ENCODE measurements at regions not wholly inside any gene's neighbourhood (a gene's known extent, or its start where the extent isn't known, plus 50 kb on each side); places are given as distances from the start of the nearest gene placed in this dataset.

- ATAC-seq (ENCODE audit: low read depth) (no peak), DNase-seq (ENCODE audit: low spot score in 2 of 2) (no peak)
- H3K36me3 Mint-ChIP-seq: no peaks in the 10 kb centered on the region
- peaks cover 12% of the 10 kb centered on the region for H3K27me3 Mint-ChIP-seq
- H3K4me3 Mint-ChIP-seq: no peak overlapping the region
- H3K27ac Mint-ChIP-seq: no peak overlapping the region
- no peaks in the 10 kb centered on the region for H3K4me1 Mint-ChIP-seq
- H3K9me3 Mint-ChIP-seq: no peaks in the 10 kb centered on the region
These were observed 235.4 kb downstream of the TXNL1 start for GRCh38 chr18:56402872-56403516.

GRCh38 chr18:56393870-56394269, 244.5 kb downstream of the TXNL1 start:
- no peaks in the 10 kb centered on the region for H3K9me3 Mint-ChIP-seq
- H3K27ac Mint-ChIP-seq: no peak overlapping the region
- H3K27me3 Mint-ChIP-seq: peaks cover 2% of the 10 kb centered on the region
- DNase-seq (ENCODE audit: low spot score in 2 of 2) (no peak), ATAC-seq (ENCODE audit: low read depth) (no peak)
- H3K36me3 Mint-ChIP-seq: no peaks in the 10 kb centered on the region
- no peaks in the 10 kb centered on the region for H3K4me1 Mint-ChIP-seq
- H3K4me3 Mint-ChIP-seq: no peak overlapping the region

DNA sequence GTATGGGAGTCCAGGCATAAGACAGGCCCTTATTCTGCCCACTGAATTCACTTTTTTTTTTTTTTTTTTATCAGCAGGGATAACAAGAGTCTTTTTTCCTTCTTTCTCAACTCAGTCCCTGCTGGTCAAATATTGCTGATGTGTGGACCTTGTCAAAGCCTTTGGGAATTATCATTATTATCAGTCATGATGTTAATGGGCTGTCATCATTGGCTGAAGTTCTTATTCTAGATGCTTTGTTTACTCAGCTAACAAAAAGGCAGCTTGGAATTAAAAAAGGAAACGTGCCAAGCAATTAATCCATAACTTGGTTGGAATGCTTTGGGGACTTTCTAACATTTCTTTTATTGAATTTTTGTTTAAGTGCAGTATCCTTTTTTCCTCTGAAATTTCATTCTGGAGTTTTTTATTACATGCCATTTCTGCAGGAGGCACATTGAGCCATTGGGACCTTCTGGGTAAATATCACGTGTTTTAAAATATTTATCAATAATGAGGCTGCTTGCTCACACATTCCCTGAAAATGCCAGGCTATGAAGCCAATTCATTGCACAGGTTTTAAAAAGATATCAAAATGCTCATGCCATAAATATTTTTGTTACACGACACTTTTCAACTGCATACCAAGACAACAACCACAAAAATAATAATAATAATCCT, 246.3 kb downstream of the TXNL1 start:
- no peaks in the 10 kb centered on the region for H3K4me1 Mint-ChIP-seq
- DNase-seq (ENCODE audit: low spot score in 2 of 2) (no peak), ATAC-seq (ENCODE audit: low read depth) (no peak)
- no peaks in the 10 kb centered on the region for H3K27me3 Mint-ChIP-seq
- no peaks in the 10 kb centered on the region for H3K36me3 Mint-ChIP-seq
- H3K4me3 Mint-ChIP-seq: no peak overlapping the region
- no peaks in the 10 kb centered on the region for H3K9me3 Mint-ChIP-seq
- no peak overlapping the region for H3K27ac Mint-ChIP-seq

DNA sequence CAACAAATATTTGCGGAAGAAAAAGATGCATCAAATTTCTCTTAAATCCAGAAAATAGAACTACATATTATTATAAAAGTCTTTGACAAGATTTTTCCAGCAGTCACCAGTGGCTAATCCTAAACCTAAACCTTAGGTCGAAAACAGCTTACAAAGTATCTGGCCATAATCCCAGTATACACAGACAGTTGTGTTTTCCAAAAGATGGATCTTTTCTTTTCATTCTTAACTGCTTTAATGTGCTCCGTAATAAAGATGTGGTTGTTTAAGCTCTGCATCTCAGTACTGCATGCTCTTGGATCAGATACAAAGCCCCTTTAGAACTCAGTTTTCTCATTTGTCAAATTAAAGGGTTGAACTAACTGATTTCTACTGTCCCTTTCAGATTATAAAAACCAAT, 247.8 kb downstream of the TXNL1 start:
- no peak for DNase-seq (ENCODE audit: low spot score in 2 of 2)
- ATAC-seq (ENCODE audit: low read depth): no peak
- Mint-ChIP-seq H3K9me3 (no peaks in the 10 kb centered on the region), H3K27ac (no peak overlapping the region), H3K4me1 (no peaks in the 10 kb centered on the region), H3K36me3 (no peaks in the 10 kb centered on the region), H3K27me3 (no peaks in the 10 kb centered on the region), H3K4me3 (no peak overlapping the region)

DNA sequence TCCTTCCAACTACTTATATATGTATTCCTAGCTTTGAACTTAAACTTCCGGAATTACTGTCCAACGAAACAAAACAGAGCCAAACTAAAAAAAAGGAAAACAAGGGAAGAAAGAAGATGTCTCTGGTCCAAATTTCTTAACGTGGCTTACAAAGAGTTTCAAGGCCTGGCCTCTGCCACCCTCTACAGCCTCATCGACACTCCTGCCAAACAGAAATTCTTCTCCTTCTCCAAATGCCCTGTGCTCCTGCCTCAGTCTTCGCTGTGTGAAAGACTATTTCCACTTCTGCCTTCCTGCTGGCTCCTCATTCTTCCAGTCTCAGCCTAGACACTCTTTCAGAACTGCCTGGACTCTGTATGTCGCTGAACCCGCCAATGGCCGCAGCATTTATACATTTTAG, 249.2 kb downstream of the TXNL1 start:
- Mint-ChIP-seq H3K9me3 (no peaks in the 10 kb centered on the region), H3K27ac (no peak overlapping the region), H3K4me1 (no peaks in the 10 kb centered on the region), H3K27me3 (peaks cover under 1% of the 10 kb centered on the region), H3K36me3 (no peaks in the 10 kb centered on the region), H3K4me3 (no peak overlapping the region)
- ATAC-seq (ENCODE audit: low read depth): no peak
- no peak for DNase-seq (ENCODE audit: low spot score in 2 of 2)

DNA sequence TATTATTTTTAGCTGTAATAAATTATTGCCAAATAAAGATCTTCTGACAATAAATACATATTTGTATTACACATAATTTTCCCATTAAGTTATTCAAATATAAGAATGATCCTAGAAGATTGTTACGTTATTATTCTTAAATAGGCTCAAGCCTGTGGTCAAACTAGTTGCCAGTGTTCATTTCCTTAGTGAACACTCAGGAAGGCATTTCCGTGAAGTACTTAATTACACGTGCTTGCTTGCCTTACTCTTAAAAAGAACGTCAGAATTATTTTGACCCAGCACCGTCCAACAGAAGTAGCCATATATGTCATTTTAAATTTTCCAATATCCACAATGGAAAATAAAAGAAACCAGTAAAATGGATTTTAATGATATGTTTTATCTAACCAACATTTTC, 249.8 kb downstream of the TXNL1 start:
- H3K27ac Mint-ChIP-seq: no peak overlapping the region
- no peaks in the 10 kb centered on the region for H3K36me3 Mint-ChIP-seq
- no peak overlapping the region for H3K4me3 Mint-ChIP-seq
- no peak for DNase-seq (ENCODE audit: low spot score in 2 of 2)
- ATAC-seq (ENCODE audit: low read depth): no peak
- H3K9me3 Mint-ChIP-seq: no peaks in the 10 kb centered on the region
- H3K27me3 Mint-ChIP-seq: peaks cover 2% of the 10 kb centered on the region
- H3K4me1 Mint-ChIP-seq: no peaks in the 10 kb centered on the region

GRCh38 chr18:56386856-56387255, 251.5 kb downstream of the TXNL1 start:
- Mint-ChIP-seq H3K36me3 (no peaks in the 10 kb centered on the region), H3K4me3 (no peak overlapping the region), H3K27ac (no peak overlapping the region), H3K27me3 (peaks cover 2% of the 10 kb centered on the region), H3K4me1 (no peaks in the 10 kb centered on the region), H3K9me3 (no peaks in the 10 kb centered on the region)
- DNase-seq (ENCODE audit: low spot score in 2 of 2): no peak
- no peak for ATAC-seq (ENCODE audit: low read depth)

DNA sequence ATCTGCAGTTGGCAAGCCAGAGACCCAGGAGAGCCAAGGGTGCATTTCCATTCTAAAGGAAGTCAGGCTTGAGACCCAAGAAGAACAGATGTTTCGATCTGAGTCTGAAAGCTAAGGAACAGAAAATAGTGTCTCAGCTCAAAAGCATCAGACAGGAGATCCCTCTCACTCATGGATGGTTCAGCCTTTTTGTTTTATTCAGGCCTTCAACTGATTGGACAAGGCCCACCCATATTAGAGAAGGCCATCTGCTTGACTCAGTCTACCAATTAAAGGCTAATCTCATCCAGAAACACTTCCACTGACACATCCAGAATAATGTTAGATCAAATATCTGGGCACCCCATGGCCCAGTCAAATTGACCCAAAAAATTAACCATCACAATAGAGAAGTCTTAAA, 255.0 kb downstream of the TXNL1 start:
- Mint-ChIP-seq H3K27me3 (peaks cover 2% of the 10 kb centered on the region), H3K9me3 (no peaks in the 10 kb centered on the region), H3K27ac (no peak overlapping the region), H3K4me1 (peaks cover 2% of the 10 kb centered on the region), H3K36me3 (no peaks in the 10 kb centered on the region), H3K4me3 (no peak overlapping the region)
- ATAC-seq (ENCODE audit: low read depth): no peak
- no peak for DNase-seq (ENCODE audit: low spot score in 2 of 2)

DNA sequence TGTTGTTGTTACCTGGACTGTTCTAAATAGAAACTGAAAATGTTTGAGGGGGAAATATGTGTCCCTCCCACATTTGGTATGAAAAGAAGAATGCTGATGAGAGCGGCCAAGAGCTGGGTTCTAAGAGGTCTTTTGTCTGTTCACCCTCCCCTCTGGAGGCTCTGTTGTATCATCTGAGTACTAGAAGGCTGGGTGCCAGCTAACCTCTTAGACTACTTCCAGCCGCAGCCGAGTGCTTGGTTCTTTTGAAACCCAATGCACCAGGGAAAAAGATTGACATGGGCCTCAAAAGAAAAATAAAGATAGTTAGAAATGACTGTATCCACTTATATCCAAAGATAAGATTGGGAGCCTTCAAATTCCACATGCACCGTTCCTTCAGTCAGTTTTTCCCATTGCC, 255.9 kb downstream of the TXNL1 start:
- no peak for DNase-seq (ENCODE audit: low spot score in 2 of 2)
- H3K27ac Mint-ChIP-seq: no peak overlapping the region
- no peaks in the 10 kb centered on the region for H3K9me3 Mint-ChIP-seq
- no peak for ATAC-seq (ENCODE audit: low read depth)
- H3K36me3 Mint-ChIP-seq: no peaks in the 10 kb centered on the region
- peaks cover 2% of the 10 kb centered on the region for H3K27me3 Mint-ChIP-seq
- no peak overlapping the region for H3K4me3 Mint-ChIP-seq
- H3K4me1 Mint-ChIP-seq: peaks cover 2% of the 10 kb centered on the region

DNA sequence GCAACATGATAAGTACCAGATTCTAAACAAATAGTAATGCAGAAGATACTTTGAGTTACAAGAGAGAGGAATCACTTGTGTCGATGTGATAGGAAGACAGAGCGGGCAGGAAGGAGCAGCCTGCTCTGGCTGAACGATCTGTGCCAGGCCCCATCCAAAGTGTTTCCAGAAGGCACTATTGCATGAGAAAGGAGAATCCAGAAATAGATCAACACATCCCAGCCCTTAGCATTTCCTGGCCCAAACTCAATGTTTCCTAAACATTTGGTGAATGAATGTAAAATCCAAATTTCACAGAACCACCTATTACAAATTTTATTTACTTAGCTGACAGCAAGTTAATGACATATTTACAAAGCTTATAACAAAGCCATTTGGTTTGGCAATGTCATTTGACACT, 257.2 kb downstream of the TXNL1 start:
- ATAC-seq (ENCODE audit: low read depth) (no peak), DNase-seq (ENCODE audit: low spot score in 2 of 2) (no peak)
- no peak overlapping the region for H3K27ac Mint-ChIP-seq
- no peaks in the 10 kb centered on the region for H3K36me3 Mint-ChIP-seq
- no peaks in the 10 kb centered on the region for H3K9me3 Mint-ChIP-seq
- peaks cover 2% of the 10 kb centered on the region for H3K4me1 Mint-ChIP-seq
- H3K4me3 Mint-ChIP-seq: no peak overlapping the region
- peaks cover 2% of the 10 kb centered on the region for H3K27me3 Mint-ChIP-seq

DNA sequence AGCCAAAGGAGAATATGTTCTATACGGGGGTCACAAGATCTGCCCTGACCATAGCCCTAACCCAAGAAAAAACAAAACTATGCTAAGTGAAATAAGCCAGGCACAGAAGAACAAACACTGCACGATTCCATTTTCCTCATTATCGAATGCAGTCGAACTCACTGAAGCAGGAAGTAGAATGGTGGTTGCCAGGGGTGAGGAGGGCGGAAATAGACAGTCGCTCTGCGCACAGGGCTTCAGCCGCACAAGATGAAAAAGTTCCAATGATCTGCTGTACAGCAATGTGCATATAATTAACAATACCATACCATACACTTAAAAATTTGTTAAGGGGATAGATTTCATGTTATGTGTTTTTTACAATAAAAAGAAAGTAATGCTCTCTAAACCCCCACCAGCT, 257.7 kb downstream of the TXNL1 start:
- no peak overlapping the region for H3K4me3 Mint-ChIP-seq
- peaks cover 2% of the 10 kb centered on the region for H3K27me3 Mint-ChIP-seq
- H3K4me1 Mint-ChIP-seq: peaks cover 2% of the 10 kb centered on the region
- ATAC-seq (ENCODE audit: low read depth): no peak
- no peaks in the 10 kb centered on the region for H3K36me3 Mint-ChIP-seq
- H3K9me3 Mint-ChIP-seq: no peaks in the 10 kb centered on the region
- no peak overlapping the region for H3K27ac Mint-ChIP-seq
- DNase-seq (ENCODE audit: low spot score in 2 of 2): no peak

- Mint-ChIP-seq H3K27ac (no peak overlapping the region), H3K36me3 (no peaks in the 10 kb centered on the region), H3K27me3 (peaks cover 2% of the 10 kb centered on the region), H3K4me1 (peaks cover 2% of the 10 kb centered on the region), H3K9me3 (no peaks in the 10 kb centered on the region), H3K4me3 (no peak overlapping the region)
- DNase-seq (ENCODE audit: low spot score in 2 of 2): no peak
- no peak for ATAC-seq (ENCODE audit: low read depth)
These were observed 259.1 kb downstream of the TXNL1 start for GRCh38 chr18:56379256-56379655.

- peaks cover 2% of the 10 kb centered on the region for H3K4me1 Mint-ChIP-seq
- H3K27ac Mint-ChIP-seq: no peak overlapping the region
- H3K4me3 Mint-ChIP-seq: no peak overlapping the region
- no peak for ATAC-seq (ENCODE audit: low read depth)
- peaks cover 1% of the 10 kb centered on the region for H3K27me3 Mint-ChIP-seq
- no peaks in the 10 kb centered on the region for H3K9me3 Mint-ChIP-seq
- H3K36me3 Mint-ChIP-seq: no peaks in the 10 kb centered on the region
- DNase-seq (ENCODE audit: low spot score in 2 of 2): no peak
These were observed 261.2 kb downstream of the TXNL1 start for GRCh38 chr18:56377231-56377630.

DNA sequence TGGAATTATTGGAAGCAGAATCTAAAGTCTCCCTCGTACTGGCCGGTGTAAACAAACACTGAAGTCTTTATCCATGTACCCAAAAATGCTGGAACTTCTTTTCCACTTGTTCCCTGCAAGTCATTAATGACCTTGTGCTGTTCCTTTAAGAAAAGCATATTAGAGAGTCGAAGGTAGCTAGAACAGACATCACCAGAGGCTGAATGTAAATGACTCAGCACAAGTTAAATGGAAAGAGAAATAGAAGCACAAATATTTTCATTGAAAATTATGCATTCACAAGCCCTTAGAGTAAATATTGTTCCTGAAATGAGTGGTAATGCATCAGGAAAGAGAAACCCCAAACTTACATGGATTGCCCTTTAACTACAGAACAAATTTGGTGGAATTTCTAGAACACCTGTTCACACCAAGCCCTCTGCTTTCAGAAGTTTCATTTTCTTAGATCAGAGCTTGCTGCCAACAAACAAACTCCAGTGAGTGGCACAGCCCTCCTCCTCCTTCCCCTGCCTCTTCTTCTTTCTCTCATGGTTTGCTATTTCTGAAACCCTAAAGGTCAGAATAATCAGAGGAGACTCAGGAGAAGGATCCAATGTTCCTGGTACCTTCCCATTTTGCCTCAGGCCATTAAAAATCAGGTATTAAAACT, 264.3 kb downstream of the TXNL1 start:
- Mint-ChIP-seq H3K36me3 (no peaks in the 10 kb centered on the region), H3K9me3 (no peaks in the 10 kb centered on the region), H3K27me3 (peaks cover 1% of the 10 kb centered on the region), H3K27ac (no peak overlapping the region), H3K4me1 (peaks cover 2% of the 10 kb centered on the region), H3K4me3 (no peak overlapping the region)
- no peak for DNase-seq (ENCODE audit: low spot score in 2 of 2)
- ATAC-seq (ENCODE audit: low read depth): no peak

GRCh38 chr18:56373601-56374000, 264.8 kb downstream of the TXNL1 start:
- H3K27ac Mint-ChIP-seq: no peak overlapping the region
- no peak for ATAC-seq (ENCODE audit: low read depth)
- no peak for DNase-seq (ENCODE audit: low spot score in 2 of 2)
- no peak overlapping the region for H3K4me3 Mint-ChIP-seq
- H3K9me3 Mint-ChIP-seq: no peaks in the 10 kb centered on the region
- H3K27me3 Mint-ChIP-seq: peaks cover 1% of the 10 kb centered on the region
- H3K4me1 Mint-ChIP-seq: no peaks in the 10 kb centered on the region
- no peaks in the 10 kb centered on the region for H3K36me3 Mint-ChIP-seq

All from memory B cell (primary cell).